ENCODE measurements at regions not wholly inside any gene's neighbourhood (a gene's known extent, or its start where the extent isn't known, plus 50 kb on each side); places are given as distances from the start of the nearest gene placed in this dataset.

DNA sequence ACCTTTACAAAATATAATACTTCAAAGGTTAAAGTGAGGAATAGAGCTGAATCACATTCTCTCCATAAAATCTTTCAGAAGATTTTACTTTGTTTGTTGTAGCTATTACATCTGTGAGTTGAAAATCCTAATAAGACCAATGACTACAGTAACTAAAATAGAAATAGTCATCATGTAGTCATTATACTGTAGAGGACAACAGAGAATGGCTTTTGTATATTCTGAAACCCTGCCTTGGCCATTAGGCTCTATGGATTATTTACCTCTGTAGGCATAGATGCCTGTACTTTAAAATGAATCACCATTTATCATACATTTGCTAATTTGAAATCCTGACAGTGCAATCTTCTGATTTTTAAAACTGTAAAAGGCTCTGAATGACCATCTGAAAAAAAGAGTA, 923.0 kb downstream of the REEP3 start:
- no peak overlapping the region for H3K27ac ChIP-seq
- TF ChIP-seq, protein P1, sequence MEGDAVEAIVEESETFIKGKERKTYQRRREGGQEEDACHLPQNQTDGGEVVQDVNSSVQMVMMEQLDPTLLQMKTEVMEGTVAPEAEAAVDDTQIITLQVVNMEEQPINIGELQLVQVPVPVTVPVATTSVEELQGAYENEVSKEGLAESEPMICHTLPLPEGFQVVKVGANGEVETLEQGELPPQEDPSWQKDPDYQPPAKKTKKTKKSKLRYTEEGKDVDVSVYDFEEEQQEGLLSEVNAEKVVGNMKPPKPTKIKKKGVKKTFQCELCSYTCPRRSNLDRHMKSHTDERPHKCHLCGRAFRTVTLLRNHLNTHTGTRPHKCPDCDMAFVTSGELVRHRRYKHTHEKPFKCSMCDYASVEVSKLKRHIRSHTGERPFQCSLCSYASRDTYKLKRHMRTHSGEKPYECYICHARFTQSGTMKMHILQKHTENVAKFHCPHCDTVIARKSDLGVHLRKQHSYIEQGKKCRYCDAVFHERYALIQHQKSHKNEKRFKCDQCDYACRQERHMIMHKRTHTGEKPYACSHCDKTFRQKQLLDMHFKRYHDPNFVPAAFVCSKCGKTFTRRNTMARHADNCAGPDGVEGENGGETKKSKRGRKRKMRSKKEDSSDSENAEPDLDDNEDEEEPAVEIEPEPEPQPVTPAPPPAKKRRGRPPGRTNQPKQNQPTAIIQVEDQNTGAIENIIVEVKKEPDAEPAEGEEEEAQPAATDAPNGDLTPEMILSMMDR (conservative IDR thresholded peaks at IDR 0.05) = no peak

DNA sequence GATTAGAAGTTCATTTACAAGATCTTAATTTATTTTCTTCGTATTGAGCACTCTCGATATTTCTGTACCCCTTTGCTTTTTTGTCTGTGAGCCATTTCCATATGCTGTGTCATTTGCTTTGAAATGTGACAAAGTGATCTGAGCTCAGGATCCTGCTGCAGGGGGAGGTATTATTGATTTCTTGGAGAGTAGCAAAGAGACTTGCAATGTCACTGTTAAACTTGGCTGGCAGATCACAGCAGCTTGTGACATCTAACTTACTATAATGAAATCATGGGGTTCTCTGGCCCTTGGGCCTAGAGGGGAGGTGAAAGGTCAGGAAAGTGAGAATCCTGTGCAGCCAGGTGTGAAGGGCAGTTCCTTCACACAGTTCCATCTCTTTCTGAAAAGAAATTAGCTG, 923.4 kb downstream of the REEP3 start:
- H3K27ac ChIP-seq = no peak overlapping the region
- TF ChIP-seq, protein P1 (conservative IDR thresholded peaks at IDR 0.05) = no peak

DNA sequence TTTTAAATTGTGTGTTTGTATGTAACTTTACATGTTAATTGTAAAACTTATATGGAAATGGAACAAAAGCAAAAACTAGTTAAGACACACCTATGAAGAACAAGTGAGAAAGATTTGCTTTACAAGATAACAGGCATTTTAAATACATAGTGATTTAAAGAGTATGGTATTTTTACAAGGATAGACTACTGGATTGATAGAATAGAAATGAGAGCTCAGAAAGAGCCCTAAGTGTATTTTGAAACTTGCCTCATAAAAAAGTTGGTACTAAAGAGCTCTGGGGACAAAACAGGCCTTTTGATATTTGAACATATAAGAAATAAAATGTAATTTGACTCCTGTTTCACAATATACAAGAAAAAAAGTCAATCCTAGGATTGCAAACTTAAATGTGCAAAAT, 928.4 kb downstream of the REEP3 start:
- H3K27ac ChIP-seq = no peak overlapping the region
- TF ChIP-seq, protein P1 (conservative IDR thresholded peaks at IDR 0.05) = no peak

DNA sequence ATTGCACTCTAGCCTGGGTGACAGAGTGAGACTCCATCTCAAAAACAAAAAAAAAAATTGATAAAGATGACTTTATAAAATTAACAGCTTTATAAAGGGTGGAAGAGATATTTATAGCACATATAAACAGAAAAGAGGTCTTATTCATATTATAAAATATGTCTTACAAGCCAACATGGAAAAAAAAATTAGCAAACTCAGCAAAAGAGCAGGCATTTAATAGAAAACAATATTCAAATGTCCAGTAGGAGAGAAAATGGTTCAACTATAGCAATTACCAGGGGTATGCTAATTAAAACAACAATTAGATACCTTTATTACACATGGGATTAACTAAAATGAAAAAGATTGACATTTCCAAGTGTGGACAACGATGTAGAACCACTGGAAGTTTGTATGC, 929.1 kb downstream of the REEP3 start:
- TF ChIP-seq, protein P1 (conservative IDR thresholded peaks at IDR 0.05) = no peak
- no peak overlapping the region for H3K27ac ChIP-seq

DNA sequence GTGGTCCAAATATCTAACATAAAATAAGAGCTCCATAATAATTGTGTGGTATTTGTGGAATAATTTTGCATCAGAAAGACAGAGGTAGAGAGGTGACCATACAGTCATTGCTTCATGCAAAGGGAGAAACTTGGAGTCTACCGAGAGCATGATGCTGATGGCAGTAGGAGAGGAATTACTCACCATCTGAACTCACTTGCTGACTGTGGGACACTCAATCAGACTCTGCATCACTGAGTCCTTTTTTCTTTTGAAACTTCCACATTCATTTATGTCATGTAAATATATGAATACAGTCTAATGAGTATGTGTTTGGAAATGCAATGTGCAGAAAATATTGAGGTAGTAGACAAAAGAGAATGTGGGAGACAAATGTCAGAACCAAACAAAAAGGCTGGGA, 933.8 kb downstream of the REEP3 start:
- no peak overlapping the region for H3K27ac ChIP-seq
- TF ChIP-seq, protein P1 (conservative IDR thresholded peaks at IDR 0.05) = no peak

DNA sequence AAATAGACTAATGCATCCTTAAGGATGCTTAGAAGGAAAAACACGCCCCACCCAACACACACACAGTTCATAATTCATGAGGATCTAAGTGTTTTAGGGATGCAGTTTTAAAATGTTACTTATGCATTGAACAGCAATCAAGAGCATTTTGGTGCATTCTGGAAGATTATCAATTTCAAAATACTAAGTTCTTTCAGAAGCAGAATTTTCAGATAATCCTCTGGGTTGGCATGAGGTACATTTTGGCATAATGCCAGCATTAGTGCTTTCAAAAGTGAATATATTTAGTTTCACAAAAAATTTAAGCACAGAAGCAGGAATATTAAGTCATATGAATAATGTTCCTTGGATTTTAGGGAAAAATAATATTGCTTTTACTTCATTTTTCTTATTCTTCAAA, 937.1 kb downstream of the REEP3 start:
- TF ChIP-seq, protein P1 (conservative IDR thresholded peaks at IDR 0.05) = no peak
- no peak overlapping the region for H3K27ac ChIP-seq

DNA sequence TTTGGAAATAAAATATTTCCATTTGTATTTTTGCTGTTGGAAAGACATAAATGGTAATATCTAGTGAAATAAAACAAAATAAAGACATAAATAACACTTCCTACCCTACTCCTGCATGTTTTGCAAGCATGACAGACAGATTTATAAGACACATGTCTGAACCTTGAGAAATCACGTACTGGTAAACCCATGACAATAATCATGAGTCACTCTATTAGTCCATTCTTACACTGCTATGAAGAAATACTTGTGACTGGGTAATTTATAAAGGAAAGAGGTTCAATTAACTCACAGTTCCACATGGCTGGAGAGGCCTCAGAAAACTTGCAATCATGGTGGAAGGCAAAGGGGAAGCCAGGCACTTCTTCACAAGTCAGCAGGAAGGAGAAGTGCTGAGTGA, 942.2 kb downstream of the REEP3 start:
- TF ChIP-seq, protein P1 (conservative IDR thresholded peaks at IDR 0.05) = no peak
- no peak overlapping the region for H3K27ac ChIP-seq

DNA sequence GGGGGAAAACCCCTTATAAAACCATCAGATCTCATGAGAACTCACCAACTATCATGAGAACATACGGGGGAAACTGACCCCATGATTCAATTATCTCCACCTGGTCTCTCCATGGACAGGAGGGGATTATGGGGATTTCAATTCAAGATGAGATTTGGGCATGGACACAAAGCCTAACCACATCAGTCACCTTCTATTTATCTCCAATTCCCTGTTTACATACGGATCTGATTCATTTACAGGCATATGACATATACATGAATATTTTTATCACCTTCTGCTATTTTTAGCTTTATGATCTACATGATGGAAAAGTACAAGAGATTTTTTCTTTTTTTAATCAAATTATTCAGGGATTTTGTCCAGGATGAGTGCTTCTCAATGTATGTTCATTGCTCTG, 944.5 kb downstream of the REEP3 start:
- no peak overlapping the region for H3K27ac ChIP-seq
- TF ChIP-seq, protein P1 (conservative IDR thresholded peaks at IDR 0.05) = no peak
